B cell (primary cell): ENCODE measurements at regions not wholly inside any gene's neighbourhood (a gene's known extent, or its start where the extent isn't known, plus 50 kb on each side); places are given as distances from the start of the nearest gene placed in this dataset.
"Not testable (repeated sequence)": the region's sequence is repeated elsewhere in the genome, so short reads cannot be mapped to it uniquely, and the experiment has no call there.

Experiments used
- ATAC-seq: fragments of 200-7000 bp; cut with Tn5 transposase; one replicate; pipeline ENCODE4 v1.10.0; 2021; ENCODE audit warnings: low read depth, mild to moderate bottlenecking, moderate number of reproducible peaks, moderate library complexity
- CTCF ChIA-PET: fragments of 350-600 bp; sonication (Branson Sonifier 250); formaldehyde crosslinking; loops from one replicate; lab custom pipeline; 2021; ENCODE audit warnings: antibody characterized with exemption, inconsistent platforms; lab: Charles Lee
- POLR2A ChIA-PET: fragments of 350-600 bp; sonication (Branson Sonifier 250); formaldehyde crosslinking; loops from one replicate; lab custom pipeline; 2021; ENCODE audit warnings: antibody characterized with exemption; lab: Charles Lee
- DNase-seq: peaks from one replicate; pipeline ENCODE4 v3.0.0; 2013
- H2AFZ ChIP-seq: 2 replicates; pipeline ENCODE4 v1.6.1; 2012; ENCODE audit warnings: mild to moderate bottlenecking, low read depth, low read length; ENCODE audit not compliant: insufficient read depth, poor library complexity, severe bottlenecking
- H3K27ac ChIP-seq, 2 donors: 1 replicate in 1 of 2; 2 replicates in 1 of 2; pipeline ENCODE4 v1.5.1; 2012 to 2013; ENCODE audit warnings: low read length in 2 of 2, mild to moderate bottlenecking in 2 of 2, moderate library complexity in 1 of 2
- H3K27me3 ChIP-seq, 4 experiments: fragments of 200-600 bp in 1 of 4; sonication (generic) in 1 of 4; replicated peaks in 1 of 4; 1 replicate in 2 of 4; 2 replicates in 2 of 4; pipeline versions ENCODE4 v1.6.1 to v1.7.0; 2013 to 2016; ENCODE audit warnings: low read length in 3 of 4, mild to moderate bottlenecking in 2 of 4, mixed read lengths in 1 of 4, moderate library complexity in 1 of 4; ENCODE audit not compliant: insufficient read depth in 4 of 4, control insufficient read depth in 3 of 4; ENCODE audit errors: control extremely low read depth in 1 of 4
- H3K36me3 ChIP-seq, 2 experiments: replicated peaks in 1 of 2; 1 replicate in 1 of 2; 2 replicates in 1 of 2; pipeline versions ENCODE4 v1.6.1 to v1.7.1; 2013; ENCODE audit warnings: low read length in 1 of 2; ENCODE audit not compliant: insufficient read depth in 2 of 2, control insufficient read depth in 1 of 2; ENCODE audit errors: control extremely low read depth in 1 of 2, extremely low read depth in 1 of 2
- H3K4me1 ChIP-seq, 2 donors: fragments of 200-600 bp in 1 of 2; sonication (generic) in 1 of 2; 1 replicate in 1 of 2; 2 replicates in 1 of 2; pipeline versions ENCODE4 v1.5.1 to v1.6.1; 2013 to 2017; ENCODE audit warnings: low read length in 2 of 2; ENCODE audit not compliant: control insufficient read depth in 2 of 2, insufficient read depth in 2 of 2
- H3K4me2 ChIP-seq: replicated peaks from 2 replicates; pipeline ENCODE3; 2012; ENCODE audit warnings: mild to moderate bottlenecking, low read depth, low read length; ENCODE audit not compliant: poor library complexity, severe bottlenecking
- H3K4me3 ChIP-seq, 5 experiments: fragments of 200-600 bp in 1 of 5; sonication (generic) in 1 of 5; 1 replicate in 3 of 5; 2 replicates in 2 of 5; pipeline versions ENCODE4 v1.5.1 to v1.7.0; 2011 to 2016; ENCODE audit warnings: low read length in 4 of 5, mild to moderate bottlenecking in 4 of 5, low read depth in 2 of 5, control low read depth in 1 of 5, moderate library complexity in 1 of 5; ENCODE audit not compliant: insufficient read depth in 1 of 5; ENCODE audit errors: control extremely low read depth in 1 of 5, extremely low read depth in 1 of 5
- H3K79me2 ChIP-seq: fragments of 200-600 bp; sonication (generic); one replicate; pipeline ENCODE4 v1.6.0; 2016; ENCODE audit warnings: low read length; ENCODE audit not compliant: control insufficient read depth, insufficient read depth
- H3K9ac ChIP-seq: fragments of 200-600 bp; sonication (generic); 2 replicates; pipeline ENCODE4 v1.6.1; 2017; ENCODE audit warnings: mild to moderate bottlenecking, low read length, moderate library complexity
- H3K9me3 ChIP-seq, 3 donors: one replicate each; pipeline versions ENCODE4 v1.6.1 to v1.7.1; 2013; ENCODE audit warnings: low read length in 2 of 3; ENCODE audit not compliant: control insufficient read depth in 2 of 3, insufficient read depth in 1 of 3; ENCODE audit errors: control extremely low read depth in 1 of 3
- H4K20me1 ChIP-seq: 2 replicates; pipeline ENCODE4 v1.6.0; 2012; ENCODE audit warnings: mild to moderate bottlenecking, low read length; ENCODE audit not compliant: insufficient read depth, control insufficient read depth, poor library complexity, severe bottlenecking
- H3K27ac Mint-ChIP-seq: one replicate; pipeline ENCODE4 v1.8.0; 2021; ENCODE audit warnings: mixed read lengths
- H3K27me3 Mint-ChIP-seq: one replicate; pipeline ENCODE4 v1.8.0; 2021; ENCODE audit warnings: mixed read lengths
- H3K4me1 Mint-ChIP-seq: one replicate; pipeline ENCODE4 v1.8.0; 2021; ENCODE audit warnings: mixed read lengths
- H3K4me3 Mint-ChIP-seq: one replicate; pipeline ENCODE4 v1.8.0; 2021; ENCODE audit warnings: mixed read lengths
- H3K9me3 Mint-ChIP-seq: one replicate; pipeline ENCODE4 v1.8.0; 2022; ENCODE audit warnings: mixed read lengths; ENCODE audit not compliant: insufficient read depth
- CTCF ChIP-seq: fragments of 200-600 bp; IDR thresholded peaks from one replicate; pipeline ENCODE4 v1.8.0; 2022; ENCODE audit warnings: antibody characterized with exemption, mild to moderate bottlenecking
- EZH2 ChIP-seq: IDR thresholded peaks from 2 replicates; pipeline ENCODE4 v1.6.1; 2012; ENCODE audit warnings: borderline replicate concordance, low read depth, mild to moderate bottlenecking, moderate library complexity, low read length; ENCODE audit not compliant: insufficient read depth, poor library complexity, severe bottlenecking
- WGBS: methylation state at CpG from one replicate; pipeline ENCODE4 v1.1.5; 2013; ENCODE audit warnings: missing lambda C conversion rate; ENCODE audit not compliant: insufficient coverage; 5-methylcytosine and 5-hydroxymethylcytosine counted together
- intact Hi-C: fragments of 100-400 bp; cut with micrococcal nuclease; formaldehyde crosslinking; loops from one replicate; pipeline ENCODE4 v1.10.0; 2022

- Histone ChIP-seq H3K27ac (no peak overlapping the region), H4K20me1 (no peaks in the 10 kb centered on the region), H3K4me2 (no peak overlapping the region), H3K27me3 (no peaks in the 10 kb centered on the region), H3K9me3 (no peaks in the 10 kb centered on the region), H3K9ac (no peak overlapping the region), H3K79me2 (no peaks in the 10 kb centered on the region), H3K36me3 (no peaks in the 10 kb centered on the region), H3K4me3 (no peak overlapping the region), H2AFZ (no peak overlapping the region), H3K4me1 (no peaks in the 10 kb centered on the region)
- Mint-ChIP-seq H3K27ac (no peak overlapping the region), H3K4me1 (peaks cover 3% of the 10 kb centered on the region), H3K4me3 (no peak overlapping the region), H3K27me3 (no peaks in the 10 kb centered on the region), H3K9me3 (no peaks in the 10 kb centered on the region)
- intact Hi-C loops = no loop called here
- no peak for TF ChIP-seq CTCF
- no peak for TF ChIP-seq EZH2
- ChIA-PET CTCF (no interaction called here), POLR2A (no interaction called here)
- 86% methylated on average over 1 of the region's 2 CpGs for WGBS
- DNase-seq (no peak), ATAC-seq (no peak)
Observed at GRCh38 chr4:56134266-56134665, 185.5 kb downstream of the CEP135 start.

GRCh38 chr4:56132835-56133234 is 184.1 kb downstream of the CEP135 start:
- H3K79me2 ChIP-seq = no peaks in the 10 kb centered on the region
- H3K4me3 ChIP-seq = no peak overlapping the region
- no peaks in the 10 kb centered on the region for H3K27me3 ChIP-seq
- no peak overlapping the region for H3K4me2 ChIP-seq
- whole genome bisulfite sequencing = no CpG with 5 or more reads among the region's 3 CpGs
- CTCF ChIA-PET = interaction anchor here (0.6 kb wide), 1 partner anchor 801 kb away, joined by 3 read pairs; no protein-coding TSS in a partner anchor
- Mint-ChIP-seq H3K27ac (no peak overlapping the region), H3K9me3 (no peaks in the 10 kb centered on the region), H3K4me1 (peaks cover 3% of the 10 kb centered on the region), H3K4me3 (no peak overlapping the region), H3K27me3 (no peaks in the 10 kb centered on the region)
- H3K36me3 ChIP-seq = no peaks in the 10 kb centered on the region
- POLR2A ChIA-PET = no interaction called here
- no peaks in the 10 kb centered on the region for H4K20me1 ChIP-seq
- DNase-seq = no peak
- no peak overlapping the region for H3K27ac ChIP-seq
- no peaks in the 10 kb centered on the region for H3K9me3 ChIP-seq
- H2AFZ ChIP-seq = no peak overlapping the region
- H3K9ac ChIP-seq = no peak overlapping the region
- ATAC-seq = no peak
- intact Hi-C loops = no loop called here
- no peaks in the 10 kb centered on the region for H3K4me1 ChIP-seq
- TF ChIP-seq EZH2 (no peak), CTCF (no peak)

- H4K20me1 ChIP-seq, H3K4me2 ChIP-seq, H3K9me3 ChIP-seq, H3K27me3 ChIP-seq, H3K36me3 ChIP-seq, H3K4me3 Mint-ChIP-seq, H3K27me3 Mint-ChIP-seq, H3K27ac ChIP-seq, DNase-seq, H2AFZ ChIP-seq, H3K79me2 ChIP-seq, H3K4me1 Mint-ChIP-seq, H3K4me1 ChIP-seq, ATAC-seq, POLR2A ChIA-PET, intact Hi-C loops, H3K4me3 ChIP-seq, H3K9me3 Mint-ChIP-seq, CTCF ChIA-PET, H3K9ac ChIP-seq, H3K27ac Mint-ChIP-seq: not testable (repeated sequence)
- 65% methylated on average over 4 of the region's 5 CpGs for WGBS
Observed at GRCh38 chr4:56132188-56132587, 183.4 kb downstream of the CEP135 start.
